DMS79 treated with DMSO at 0.1 percent for 48 hours (cell line): ENCODE measurements at regions not wholly inside any gene's neighbourhood (a gene's known extent, or its start where the extent isn't known, plus 50 kb on each side); places are given as distances from the start of the nearest gene placed in this dataset.

Experiments used
- DNase-seq: peaks from one replicate; lab custom pipeline; 2025; lab: John Stamatoyannopoulos, UW

DNA sequence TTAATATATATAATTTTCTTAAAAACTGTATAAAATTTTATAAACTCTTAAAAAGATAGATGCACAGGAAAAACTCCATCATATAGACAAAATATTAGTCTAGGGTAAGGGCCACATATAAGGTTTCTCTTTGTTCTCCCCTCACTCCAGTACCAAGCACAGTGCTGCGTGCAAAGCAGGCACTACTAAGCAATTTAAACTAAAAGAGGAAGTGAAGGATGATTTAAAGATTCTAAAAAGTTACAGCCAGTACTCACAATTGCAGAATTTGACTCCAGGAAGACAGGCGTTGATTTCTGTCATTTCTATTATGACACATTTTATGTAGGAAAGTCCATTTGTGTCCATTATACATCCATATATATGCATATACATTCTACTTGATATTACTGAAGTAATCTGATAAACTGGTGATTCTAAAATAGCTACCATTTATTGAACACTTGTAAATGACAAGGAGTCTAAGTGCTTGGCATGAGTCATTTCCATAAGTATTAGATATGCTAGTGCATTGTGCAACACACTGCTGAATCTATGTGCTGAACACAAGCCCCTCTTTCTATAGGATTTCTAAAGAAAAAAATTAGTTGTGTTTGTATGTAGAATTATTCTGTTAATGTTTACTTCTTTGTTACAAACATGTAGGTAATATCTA is 785.5 kb upstream of the ARRDC4 start:
- DNase-seq: no peak

DNA sequence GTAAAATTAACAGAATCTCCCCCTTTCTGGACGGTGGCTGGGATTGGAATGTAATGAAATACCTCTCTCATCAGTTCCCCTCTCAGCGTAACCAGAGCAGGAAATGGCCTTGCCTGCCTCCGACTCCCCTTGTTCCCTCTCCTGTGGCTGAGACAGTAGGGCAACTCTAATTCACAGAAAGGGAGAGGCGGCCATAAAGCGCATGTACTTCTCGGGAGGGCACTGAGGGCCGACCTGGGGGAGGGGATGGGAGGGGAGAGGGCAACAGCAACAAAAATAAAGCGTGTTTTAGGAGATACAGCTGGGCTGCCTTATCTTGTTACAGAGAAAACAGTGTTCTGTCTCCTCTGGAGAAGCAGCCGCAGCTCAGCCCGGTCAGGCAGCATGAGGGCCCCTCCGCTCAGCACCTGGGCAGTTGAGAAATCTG is 783.3 kb upstream of the ARRDC4 start:
- no peak for DNase-seq

GRCh38 chr15:97182581-97182980 is 777.9 kb upstream of the ARRDC4 start:
- DNase-seq: no peak

DNA sequence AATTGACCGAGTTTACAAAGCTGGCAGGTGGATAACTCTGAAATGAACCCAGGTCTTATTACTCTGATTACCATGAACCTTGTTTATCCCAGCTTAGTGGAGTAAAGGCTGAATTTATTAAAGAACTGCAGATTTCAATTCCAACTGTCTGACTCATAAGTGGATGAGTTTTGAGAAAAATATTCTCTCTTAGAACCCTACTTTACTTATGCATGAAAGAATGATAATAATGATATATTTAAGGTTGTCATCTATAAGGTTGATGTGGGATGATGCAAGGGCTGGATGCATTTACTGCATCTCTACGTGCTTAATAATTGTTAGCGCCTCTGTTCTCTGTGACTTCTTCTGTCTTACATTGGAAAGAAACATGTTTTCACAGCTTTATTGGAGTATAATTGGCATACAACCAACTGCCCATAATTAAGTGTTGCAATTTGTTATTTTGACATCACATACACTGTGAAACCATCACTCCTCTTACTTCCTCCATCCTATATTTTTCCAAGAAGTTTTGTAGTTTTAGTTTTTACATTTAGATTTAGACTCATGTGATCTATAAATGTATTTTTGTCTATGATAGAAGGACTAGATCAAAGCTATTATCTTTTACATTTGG is 771.2 kb upstream of the ARRDC4 start:
- DNase-seq: no peak

GRCh38 chr15:97194750-97195149 is 765.8 kb upstream of the ARRDC4 start:
- no peak for DNase-seq

DNA sequence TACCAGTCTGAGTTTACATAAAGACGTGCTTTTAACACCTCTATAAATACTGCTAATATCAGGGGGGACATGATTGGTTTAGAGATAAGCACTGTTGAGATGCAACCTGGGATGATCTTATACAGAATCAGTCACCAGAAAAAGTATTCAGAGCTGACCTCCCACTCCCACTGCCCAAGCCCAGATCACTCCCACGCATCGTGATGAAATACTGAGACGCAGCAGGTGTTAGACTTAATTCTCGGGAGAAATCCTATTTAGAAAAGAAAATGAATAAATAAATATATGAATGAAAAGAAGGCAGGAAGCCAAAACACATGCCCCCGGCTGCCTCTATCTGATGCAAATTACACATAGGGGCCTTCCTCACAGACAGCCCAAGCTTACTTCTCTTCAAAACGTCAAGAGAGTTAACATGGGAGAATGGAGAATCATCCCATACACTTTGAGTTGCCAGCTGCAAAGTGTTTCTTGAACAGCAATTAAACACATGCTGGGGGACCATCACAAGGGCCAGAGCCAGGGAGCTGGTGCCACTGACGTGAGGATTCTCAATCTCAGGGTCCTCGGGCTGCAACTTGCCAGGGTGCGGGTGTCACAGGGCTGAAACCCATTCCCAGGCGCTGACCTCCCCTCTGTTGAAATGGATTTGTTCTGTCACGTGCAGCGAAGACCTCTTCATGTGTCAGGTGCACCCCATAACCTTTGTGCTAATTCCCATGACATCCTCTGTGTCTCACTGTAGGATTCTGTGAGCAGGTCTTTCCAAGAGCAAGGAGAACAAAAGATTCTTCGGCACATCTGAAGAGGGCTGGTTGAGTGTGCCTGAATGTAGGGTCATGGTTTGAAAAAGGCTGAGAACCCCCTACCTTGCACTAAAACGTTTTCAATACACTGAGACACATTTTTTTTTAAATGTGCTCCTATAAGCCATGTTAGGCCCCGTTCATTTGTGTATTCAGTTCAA is 764.2 kb upstream of the ARRDC4 start:
- no peak for DNase-seq

DNA sequence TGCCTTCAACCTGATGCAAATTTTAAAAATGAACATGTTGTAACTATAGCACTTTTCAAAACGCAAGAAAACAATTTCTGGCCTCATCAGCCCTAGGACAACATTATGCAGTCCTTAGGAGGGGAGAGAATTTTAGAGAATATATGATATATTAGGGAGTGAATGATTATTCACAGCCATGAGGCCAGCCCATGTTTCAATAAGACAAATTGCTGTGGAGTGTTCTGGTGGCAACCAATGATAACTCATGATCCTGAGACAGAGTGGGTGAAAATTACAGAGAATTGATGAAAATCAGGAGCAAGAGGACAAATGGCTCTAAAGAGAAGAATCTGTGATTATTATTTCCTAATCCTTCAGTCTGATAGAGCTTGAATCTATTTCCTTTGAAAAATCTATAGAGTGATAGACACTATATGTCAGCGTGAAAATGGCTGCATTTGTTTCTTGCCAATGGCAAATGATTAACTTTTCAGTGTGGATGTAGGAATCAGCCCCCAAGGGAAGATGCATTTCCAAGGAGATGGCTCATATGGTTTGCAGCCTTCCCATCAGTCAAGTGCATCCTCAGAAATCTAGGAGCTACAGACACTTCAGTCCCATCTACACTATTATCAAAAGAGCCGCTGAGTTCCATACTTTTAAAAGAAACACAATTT is 761.0 kb upstream of the ARRDC4 start:
- no peak for DNase-seq

- DNase-seq: no peak
Observed at GRCh38 chr15:97200161-97200560, 760.3 kb upstream of the ARRDC4 start.

- DNase-seq: no peak
Observed at GRCh38 chr15:97210277-97210676, 750.2 kb upstream of the ARRDC4 start.

- DNase-seq: no peak
Observed at GRCh38 chr15:97215629-97216028, 744.9 kb upstream of the ARRDC4 start.

DNA sequence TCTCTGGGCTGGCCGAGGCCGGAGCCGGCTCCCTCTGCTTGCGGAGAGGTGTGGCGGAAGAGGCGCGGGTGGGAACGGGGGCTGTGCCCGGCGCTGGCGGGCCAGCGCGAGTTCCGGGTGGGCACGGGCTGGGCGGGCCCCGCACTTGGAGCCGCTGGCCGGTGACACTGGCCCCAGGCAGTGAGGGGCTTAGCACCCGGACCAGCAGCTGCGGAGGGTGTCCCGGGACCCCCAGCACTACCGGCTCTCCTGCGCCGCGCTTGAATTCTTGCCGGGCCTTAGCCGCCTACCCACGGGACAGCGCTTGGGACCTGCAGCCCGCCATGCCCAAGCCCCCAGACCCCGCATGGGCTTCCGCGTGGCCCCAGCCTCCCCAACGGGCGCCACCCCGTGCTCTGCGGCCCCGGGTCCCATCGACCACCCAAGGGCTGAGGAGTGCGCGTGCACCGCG is 736.3 kb upstream of the ARRDC4 start:
- no peak for DNase-seq

GRCh38 chr15:97234851-97235610 is 725.5 kb upstream of the ARRDC4 start:
- no peak for DNase-seq

- no peak for DNase-seq
Observed at GRCh38 chr15:97235611-97235985, 724.9 kb upstream of the ARRDC4 start.

GRCh38 chr15:97236140-97236539 is 724.4 kb upstream of the ARRDC4 start:
- DNase-seq: no peak

GRCh38 chr15:97237160-97237559 is 723.3 kb upstream of the ARRDC4 start:
- no peak for DNase-seq

DNA sequence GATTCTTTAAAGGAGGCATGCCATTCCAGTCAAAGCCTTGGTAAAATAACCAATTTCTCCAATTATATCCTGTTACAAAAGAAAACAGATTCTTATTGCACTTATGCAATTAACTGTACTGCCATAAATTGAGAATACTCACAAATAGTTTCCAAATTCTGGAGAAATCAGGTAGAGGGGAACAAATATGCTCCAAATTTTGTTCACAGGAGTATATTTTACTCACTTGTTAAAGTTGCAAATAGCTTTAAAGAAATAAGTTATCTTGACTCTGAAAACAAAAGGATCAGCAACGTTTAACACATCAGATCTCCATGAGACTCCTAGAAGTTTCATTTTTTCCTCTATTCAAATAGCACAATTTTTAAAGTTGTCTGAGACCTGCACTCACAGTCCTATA is 712.1 kb upstream of the ARRDC4 start:
- no peak for DNase-seq

DNA sequence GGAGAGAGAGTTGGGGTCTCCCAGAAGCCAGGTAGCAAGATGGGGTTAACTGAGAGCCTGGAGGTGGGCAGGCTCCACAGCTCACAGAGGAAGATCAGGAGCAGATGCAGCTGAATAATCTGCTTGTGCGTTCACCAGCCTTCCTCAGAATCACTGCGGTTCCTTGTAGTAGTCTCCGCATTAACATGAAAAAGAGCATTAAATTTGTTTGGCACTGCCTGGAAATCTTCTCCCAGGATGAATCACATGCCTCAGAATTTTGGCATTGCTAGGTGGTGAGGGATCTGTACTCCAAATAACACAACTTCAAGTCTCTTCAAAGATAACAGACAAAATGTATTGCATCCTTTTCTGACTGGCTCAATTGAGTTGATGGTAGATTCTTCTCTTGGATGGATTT is 700.6 kb upstream of the ARRDC4 start:
- no peak for DNase-seq

- no peak for DNase-seq
Observed at GRCh38 chr15:97301166-97301565, 659.3 kb upstream of the ARRDC4 start.

DNA sequence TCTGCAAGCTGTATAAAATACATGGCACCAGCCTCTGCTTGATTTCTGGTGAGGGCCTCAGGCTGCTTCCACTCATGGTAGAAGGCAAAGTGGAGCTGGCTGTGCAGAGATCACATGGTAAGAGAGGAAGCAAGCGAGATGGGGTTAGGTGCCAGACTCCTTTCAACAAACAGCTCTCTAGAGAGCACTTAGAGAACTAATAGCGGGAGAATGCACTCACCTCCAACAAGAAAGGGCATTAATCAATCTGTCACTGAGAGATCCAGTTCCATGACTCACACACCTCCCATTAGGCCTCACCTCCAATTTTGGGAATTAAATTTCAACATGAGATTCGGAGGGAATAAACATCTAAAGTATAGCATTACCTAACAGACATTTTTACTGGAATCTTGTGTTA is 644.1 kb upstream of the ARRDC4 start:
- no peak for DNase-seq

GRCh38 chr15:97317163-97317562 is 643.3 kb upstream of the ARRDC4 start:
- no peak for DNase-seq

GRCh38 chr15:97319291-97319690 is 641.2 kb upstream of the ARRDC4 start:
- DNase-seq: no peak

DNA sequence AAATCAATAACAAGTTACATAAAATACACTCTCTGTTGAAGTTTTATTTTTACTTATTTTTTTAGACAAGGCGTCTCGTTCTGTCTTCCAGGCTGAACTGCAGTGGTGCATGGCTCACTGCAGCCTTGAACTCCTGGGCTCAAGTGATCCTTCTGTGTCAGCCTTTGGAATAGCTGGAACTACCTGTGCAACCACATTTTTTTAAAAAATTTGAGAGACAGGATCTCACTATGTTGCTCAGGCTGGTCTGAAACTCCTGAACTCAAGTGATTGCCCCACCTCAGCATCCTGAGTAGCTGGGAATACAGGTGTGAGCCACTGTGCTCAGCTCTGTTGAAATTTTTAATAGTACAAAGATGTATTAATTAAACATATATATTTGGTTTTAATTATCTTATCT is 614.3 kb upstream of the ARRDC4 start:
- no peak for DNase-seq
